ENCODE measurements at regions not wholly inside any gene's neighbourhood (a gene's known extent, or its start where the extent isn't known, plus 50 kb on each side); places are given as distances from the start of the nearest gene placed in this dataset.

GRCh38 chr5:126015235-126016181, 407.7 kb upstream of the GRAMD2B start:
- peak; percentile 84 for DNase-seq (ENCODE audit: low read depth)
- H3K4me3 ChIP-seq (ENCODE audit: control insufficient read depth, low read depth, low read length), result no peak overlapping the region
- no peak for TF ChIP-seq CTCF (conservative IDR thresholded peaks at IDR 0.05; ENCODE audit: control insufficient read depth, insufficient read depth, low read depth, low read length)

GRCh38 chr5:126016256-126016655, 407.0 kb upstream of the GRAMD2B start:
- TF ChIP-seq CTCF (conservative IDR thresholded peaks at IDR 0.05; ENCODE audit: control insufficient read depth, insufficient read depth, low read depth, low read length), result no peak
- DNase-seq (ENCODE audit: low read depth), result peak; percentile 17
- no peak overlapping the region for H3K4me3 ChIP-seq (ENCODE audit: control insufficient read depth, low read depth, low read length)

GRCh38 chr5:126017096-126017495, 406.1 kb upstream of the GRAMD2B start:
- no peak for TF ChIP-seq CTCF (conservative IDR thresholded peaks at IDR 0.05; ENCODE audit: control insufficient read depth, insufficient read depth, low read depth, low read length)
- H3K4me3 ChIP-seq (ENCODE audit: control insufficient read depth, low read depth, low read length), result no peak overlapping the region
- no peak for DNase-seq (ENCODE audit: low read depth)

GRCh38 chr5:126020770-126021169, 402.4 kb upstream of the GRAMD2B start:
- DNase-seq (ENCODE audit: low read depth), result no peak
- no peak overlapping the region for H3K4me3 ChIP-seq (ENCODE audit: control insufficient read depth, low read depth, low read length)
- no peak for TF ChIP-seq CTCF (conservative IDR thresholded peaks at IDR 0.05; ENCODE audit: control insufficient read depth, insufficient read depth, low read depth, low read length)

- TF ChIP-seq CTCF (conservative IDR thresholded peaks at IDR 0.05; ENCODE audit: control insufficient read depth, insufficient read depth, low read depth, low read length), result no peak
- no peak for DNase-seq (ENCODE audit: low read depth)
- H3K4me3 ChIP-seq (ENCODE audit: control insufficient read depth, low read depth, low read length), result no peak overlapping the region
Observed at GRCh38 chr5:126023994-126024441, 399.2 kb upstream of the GRAMD2B start.

- no peak for TF ChIP-seq CTCF (conservative IDR thresholded peaks at IDR 0.05; ENCODE audit: control insufficient read depth, insufficient read depth, low read depth, low read length)
- no peak overlapping the region for H3K4me3 ChIP-seq (ENCODE audit: control insufficient read depth, low read depth, low read length)
- DNase-seq (ENCODE audit: low read depth), result no peak
Observed at GRCh38 chr5:126027149-126027548, 396.1 kb upstream of the GRAMD2B start.

Data from fibroblast of mammary gland (primary cell).